T-cell (primary cell): ENCODE measurements at regions not wholly inside any gene's neighbourhood (a gene's known extent, or its start where the extent isn't known, plus 50 kb on each side); places are given as distances from the start of the nearest gene placed in this dataset.

ENCODE experiments used
- ATAC-seq, 4 experiments: fragments of 200-7000 bp in 3 of 4; fragments of 150-1000 bp in 1 of 4; cut with Tn5 transposase; replicated peaks in 1 of 4; 1 replicate in 3 of 4; 2 replicates in 1 of 4; pipeline ENCODE4 v1.10.0; 2021; ENCODE audit warnings: moderate library complexity in 3 of 4, mild to moderate bottlenecking in 2 of 4, moderate number of reproducible peaks in 1 of 4
- CTCF ChIA-PET, 2 donors: fragments of 300-600 bp; sonication (Branson Sonifier 250); formaldehyde crosslinking; loops; one replicate each; lab custom pipeline; 2022; ENCODE audit warnings: antibody characterized with exemption in 2 of 2; lab: Charles Lee
- POLR2A ChIA-PET, 2 donors: fragments of 300-600 bp; sonication (Branson Sonifier 250); formaldehyde crosslinking; loops; one replicate each; lab custom pipeline; 2022; ENCODE audit warnings: antibody characterized with exemption in 2 of 2; lab: Charles Lee
- DNase-seq, 35 experiments: peaks; one replicate each; pipeline versions ENCODE4 v3.0.0 to v3.0.0-alpha.2; 2013 to 2023
- H3K27ac ChIP-seq: one replicate; pipeline ENCODE4 v1.5.1; 2013; ENCODE audit warnings: low read length
- H3K27me3 ChIP-seq, 2 experiments: replicated peaks in 1 of 2; 1 replicate in 1 of 2; 2 replicates in 1 of 2; pipeline versions ENCODE4 v1.6.1 to v1.7.0; 2013; ENCODE audit warnings: low read length in 1 of 2, mixed read lengths in 1 of 2; ENCODE audit not compliant: control insufficient read depth in 2 of 2, insufficient read depth in 2 of 2; ENCODE audit errors: extremely low read depth in 1 of 2
- H3K36me3 ChIP-seq, 2 donors: 1 replicate in 1 of 2; 2 replicates in 1 of 2; pipeline versions ENCODE4 v1.6.1 to v1.7.0; 2013; ENCODE audit warnings: low read length in 1 of 2; ENCODE audit not compliant: control insufficient read depth in 2 of 2, insufficient read depth in 1 of 2; ENCODE audit errors: extremely low read depth in 1 of 2
- H3K4me1 ChIP-seq, 2 experiments: 1 replicate in 1 of 2; 2 replicates in 1 of 2; pipeline versions ENCODE4 v1.6.1 to v1.7.0; 2013; ENCODE audit warnings: low read length in 2 of 2, mixed read lengths in 1 of 2; ENCODE audit not compliant: insufficient read depth in 2 of 2, control insufficient read depth in 1 of 2; ENCODE audit errors: extremely low read depth in 1 of 2
- H3K4me3 ChIP-seq, 2 donors: 1 replicate in 1 of 2; 2 replicates in 1 of 2; pipeline versions ENCODE4 v1.5.1 to v1.7.0; 2013; ENCODE audit warnings: mild to moderate bottlenecking in 2 of 2, low read length in 1 of 2, moderate library complexity in 1 of 2; ENCODE audit not compliant: control insufficient read depth in 1 of 2; ENCODE audit errors: extremely low read depth in 1 of 2
- H3K9me3 ChIP-seq: 2 replicates; pipeline ENCODE4 v1.7.0; 2013
- H3K27ac Mint-ChIP-seq, 2 donors: one replicate each; pipeline ENCODE4 v1.8.0; 2020 to 2021; ENCODE audit warnings: mild to moderate bottlenecking in 2 of 2, mixed read lengths in 2 of 2
- H3K27me3 Mint-ChIP-seq, 2 donors: one replicate each; pipeline ENCODE4 v1.8.0; 2021 to 2022; ENCODE audit warnings: mixed read lengths in 2 of 2
- H3K36me3 Mint-ChIP-seq: one replicate; pipeline ENCODE4 v1.8.0; 2021; ENCODE audit warnings: mixed read lengths
- H3K4me1 Mint-ChIP-seq, 3 donors: one replicate each; pipeline ENCODE4 v1.8.0; 2020 to 2022; ENCODE audit warnings: mixed read lengths in 3 of 3, mild to moderate bottlenecking in 1 of 3
- H3K4me3 Mint-ChIP-seq, 3 donors: one replicate each; pipeline ENCODE4 v1.8.0; 2020 to 2022; ENCODE audit warnings: mild to moderate bottlenecking in 3 of 3, mixed read lengths in 3 of 3, moderate library complexity in 3 of 3
- H3K9me3 Mint-ChIP-seq, 3 donors: one replicate each; pipeline ENCODE4 v1.8.0; 2020 to 2022; ENCODE audit warnings: mixed read lengths in 3 of 3
- WGBS: methylation state at CpG from one replicate; pipeline ENCODE4 v1.1.5; 2013; ENCODE audit warnings: missing lambda C conversion rate; ENCODE audit not compliant: insufficient coverage; 5-methylcytosine and 5-hydroxymethylcytosine counted together

- Histone ChIP-seq H3K27me3 (no peaks in the 10 kb centered on the region), H3K4me1 (no peaks in the 10 kb centered on the region), H3K27ac (no peak overlapping the region), H3K4me3 (no peak overlapping the region), H3K9me3 (no peaks in the 10 kb centered on the region), H3K36me3 (no peaks in the 10 kb centered on the region)
- ChIA-PET POLR2A (interaction anchor here in 1 of 2 donors (0.6 kb wide), 1 partner anchor 1522 kb away, joined by 3 read pairs; no protein-coding TSS in a partner anchor), CTCF (no interaction called here)
- Mint-ChIP-seq H3K36me3 (no peaks in the 10 kb centered on the region), H3K27me3 (peaks cover 0 to under 1% of the 10 kb centered on the region in 2 donors), H3K27ac (no peak overlapping the region), H3K4me3 (no peak overlapping the region), H3K9me3 (peaks cover 0 to 4% (median 0%) of the 10 kb centered on the region in 3 donors), H3K4me1 (no peaks in the 10 kb centered on the region)
- WGBS, result 85% methylated on average over 1 of the region's 2 CpGs
- no peak for DNase-seq
- no peak for ATAC-seq
Observed at GRCh38 chr2:21288299-21288698, 164.5 kb downstream of the TDRD15 start.

DNA sequence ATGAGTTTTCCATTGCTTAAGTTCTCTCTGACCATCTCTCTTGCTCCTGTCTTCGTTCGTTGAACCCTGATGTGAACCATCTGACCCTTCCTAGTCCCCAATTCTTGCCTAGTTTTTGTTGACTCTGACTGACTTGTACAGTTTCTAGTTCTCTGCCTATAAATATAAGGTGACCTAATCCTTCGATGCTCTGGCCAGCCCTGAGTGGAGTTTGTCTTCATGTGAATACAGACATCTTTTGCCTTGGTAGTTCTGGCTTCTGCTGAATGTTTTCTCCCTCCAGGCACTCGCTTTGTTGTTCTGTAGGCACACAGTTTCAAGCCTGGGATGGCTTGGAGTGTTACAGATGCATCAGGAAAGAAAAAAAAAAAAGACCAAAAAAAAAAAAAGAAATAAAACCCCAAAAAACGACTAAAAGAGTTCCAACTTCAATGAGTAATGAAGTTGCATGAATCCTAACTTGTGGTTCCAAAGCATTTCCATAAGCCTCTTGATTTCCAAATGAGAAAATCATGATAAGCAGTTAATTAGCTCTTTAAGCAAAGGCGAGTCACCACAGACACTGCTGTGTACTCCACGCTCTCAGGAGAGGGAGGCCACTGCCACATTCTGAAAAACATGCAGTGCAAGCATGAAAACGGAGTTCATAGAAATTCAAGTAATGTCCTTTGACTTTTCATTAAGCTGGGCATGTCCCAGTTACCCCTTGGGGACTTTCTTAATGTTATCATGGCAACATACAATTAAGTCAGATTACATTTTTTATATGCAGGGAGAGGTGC, 165.2 kb downstream of the TDRD15 start:
- 75% methylated on average over 2 of the region's 8 CpGs for WGBS
- Mint-ChIP-seq H3K4me3 (no peak overlapping the region), H3K27me3 (no peaks in the 10 kb centered on the region), H3K27ac (no peak overlapping the region), H3K36me3 (no peaks in the 10 kb centered on the region), H3K4me1 (no peaks in the 10 kb centered on the region), H3K9me3 (peaks cover 0 to 4% (median 0%) of the 10 kb centered on the region in 3 donors)
- H3K4me1 ChIP-seq, result no peaks in the 10 kb centered on the region
- no peak for DNase-seq
- no peak overlapping the region for H3K4me3 ChIP-seq
- ATAC-seq, result no peak
- POLR2A ChIA-PET, result interaction anchor here in 1 of 2 donors (0.7 kb wide), 1 partner anchor 9 kb away, joined by 3 read pairs; no protein-coding TSS in a partner anchor
- H3K9me3 ChIP-seq, result no peaks in the 10 kb centered on the region
- CTCF ChIA-PET, result no interaction called here
- no peaks in the 10 kb centered on the region for H3K27me3 ChIP-seq
- H3K27ac ChIP-seq, result no peak overlapping the region
- no peaks in the 10 kb centered on the region for H3K36me3 ChIP-seq

DNA sequence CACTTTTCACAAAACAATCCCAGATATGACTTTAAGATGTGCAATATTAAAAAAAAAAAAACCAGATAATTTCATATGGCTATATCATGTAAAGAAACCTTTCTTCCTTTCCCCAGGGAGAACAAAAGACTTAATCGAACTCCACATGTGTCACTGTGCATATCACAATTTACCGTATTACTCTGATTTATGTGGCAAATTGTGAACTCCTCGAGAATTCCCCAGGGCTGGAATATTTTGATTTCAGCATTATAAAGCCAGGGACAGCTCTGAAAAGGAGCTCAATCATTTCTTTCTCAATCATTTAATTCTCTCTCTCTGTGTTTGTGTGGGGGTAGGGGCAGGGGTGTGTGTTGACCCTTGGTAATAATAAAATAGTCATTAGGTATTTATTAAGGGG, 165.8 kb downstream of the TDRD15 start:
- no peaks in the 10 kb centered on the region for H3K27me3 Mint-ChIP-seq
- no peak overlapping the region for H3K4me3 Mint-ChIP-seq
- no peaks in the 10 kb centered on the region for H3K36me3 ChIP-seq
- H3K27ac Mint-ChIP-seq, result no peak overlapping the region
- H3K27ac ChIP-seq, result no peak overlapping the region
- ATAC-seq (no peak), DNase-seq (no peak)
- ChIA-PET CTCF (no interaction called here), POLR2A (interaction anchor here in 1 of 2 donors (0.7 kb wide), 1 partner anchor 10 kb away, joined by 3 read pairs; no protein-coding TSS in a partner anchor)
- 33% methylated on average over 1 of the region's 3 CpGs for WGBS
- no peaks in the 10 kb centered on the region for H3K36me3 Mint-ChIP-seq
- H3K4me3 ChIP-seq, result no peak overlapping the region
- no peaks in the 10 kb centered on the region for H3K9me3 ChIP-seq
- H3K4me1 Mint-ChIP-seq, result no peaks in the 10 kb centered on the region
- H3K4me1 ChIP-seq, result no peaks in the 10 kb centered on the region
- H3K9me3 Mint-ChIP-seq, result peaks cover 0 to 4% (median 0%) of the 10 kb centered on the region in 3 donors
- no peaks in the 10 kb centered on the region for H3K27me3 ChIP-seq

- Histone ChIP-seq H3K9me3 (no peaks in the 10 kb centered on the region), H3K36me3 (no peaks in the 10 kb centered on the region), H3K4me3 (no peak overlapping the region), H3K27me3 (no peaks in the 10 kb centered on the region), H3K27ac (no peak overlapping the region), H3K4me1 (no peaks in the 10 kb centered on the region)
- ChIA-PET POLR2A (no interaction called here), CTCF (no interaction called here)
- H3K36me3 Mint-ChIP-seq, result no peaks in the 10 kb centered on the region
- ATAC-seq (no peak), DNase-seq (no peak)
- WGBS, result 100% methylated on average over 1 of the region's 3 CpGs
- H3K9me3 Mint-ChIP-seq, result peaks cover 0 to 4% (median 0%) of the 10 kb centered on the region in 3 donors
- H3K4me1 Mint-ChIP-seq, result no peaks in the 10 kb centered on the region
- no peaks in the 10 kb centered on the region for H3K27me3 Mint-ChIP-seq
- no peak overlapping the region for H3K4me3 Mint-ChIP-seq
- H3K27ac Mint-ChIP-seq, result no peak overlapping the region
Observed at GRCh38 chr2:21289989-21290388, 166.2 kb downstream of the TDRD15 start.

GRCh38 chr2:21291426-21291825, 167.7 kb downstream of the TDRD15 start:
- Histone ChIP-seq H3K9me3 (no peaks in the 10 kb centered on the region), H3K4me1 (no peaks in the 10 kb centered on the region), H3K4me3 (no peak overlapping the region), H3K36me3 (no peaks in the 10 kb centered on the region), H3K27ac (no peak overlapping the region), H3K27me3 (no peaks in the 10 kb centered on the region)
- ChIA-PET POLR2A (no interaction called here), CTCF (no interaction called here)
- no peak for ATAC-seq
- DNase-seq, result no peak
- H3K9me3 Mint-ChIP-seq, result peaks cover 0 to 4% (median 0%) of the 10 kb centered on the region in 3 donors
- H3K36me3 Mint-ChIP-seq, result no peaks in the 10 kb centered on the region
- no peak overlapping the region for H3K4me3 Mint-ChIP-seq
- H3K4me1 Mint-ChIP-seq, result no peaks in the 10 kb centered on the region
- no peaks in the 10 kb centered on the region for H3K27me3 Mint-ChIP-seq
- 88% methylated on average over 1 of the region's 1 CpG for WGBS
- no peak overlapping the region for H3K27ac Mint-ChIP-seq

- H3K27ac Mint-ChIP-seq, result no peak overlapping the region
- H3K27me3 Mint-ChIP-seq, result peaks cover 0 to 4% of the 10 kb centered on the region in 2 donors
- no peak overlapping the region for H3K27ac ChIP-seq
- WGBS, result no CpG with 5 or more reads among the region's 2 CpGs
- ChIA-PET CTCF (no interaction called here), POLR2A (no interaction called here)
- H3K27me3 ChIP-seq, result no peaks in the 10 kb centered on the region
- H3K36me3 Mint-ChIP-seq, result no peaks in the 10 kb centered on the region
- no peak overlapping the region for H3K4me3 ChIP-seq
- peaks cover 0 to 3% (median 0%) of the 10 kb centered on the region in 3 donors for H3K9me3 Mint-ChIP-seq
- no peaks in the 10 kb centered on the region for H3K36me3 ChIP-seq
- H3K4me1 ChIP-seq, result no peaks in the 10 kb centered on the region
- no peaks in the 10 kb centered on the region for H3K9me3 ChIP-seq
- ATAC-seq, result no peak
- DNase-seq, result no peak
- no peaks in the 10 kb centered on the region for H3K4me1 Mint-ChIP-seq
- H3K4me3 Mint-ChIP-seq, result no peak overlapping the region
Observed at GRCh38 chr2:21294446-21294845, 170.7 kb downstream of the TDRD15 start.
